Endothelial cell of umbilical vein (primary cell): ENCODE measurements at regions not wholly inside any gene's neighbourhood (a gene's known extent, or its start where the extent isn't known, plus 50 kb on each side); places are given as distances from the start of the nearest gene placed in this dataset.

Source experiments
- BruUV-seq: library from RNA; stranded (reverse); fragments of 400-500 nt; replicated peaks from 2 replicates; lab custom pipeline; 2021; lab: Mats Ljungman, UMichigan
- CTCF ChIA-PET: fragments of 300-600, 350-600 bp; sonication (Branson Sonifier 250); formaldehyde crosslinking; loops from one replicate; lab custom pipeline; 2021; ENCODE audit warnings: antibody characterized with exemption, inconsistent platforms; lab: Charles Lee
- POLR2A ChIA-PET: fragments of 300-600, 350-600 bp; sonication (Branson Sonifier 250); formaldehyde crosslinking; loops from one replicate; lab custom pipeline; 2021; ENCODE audit warnings: antibody characterized with exemption, inconsistent platforms; lab: Charles Lee
- DNase-seq: peaks from one replicate; pipeline ENCODE4 v3.0.0-alpha.2; 2011; ENCODE audit warnings: low read depth, low spot score
- FAIRE-seq: peaks from 2 replicates; lab custom pipeline; 2011; peaks lifted over from hg19 to GRCh38; lab: Jason Lieb, UNC
- H2AFZ ChIP-seq: 2 replicates; pipeline ENCODE4 v1.6.0; 2012; ENCODE audit warnings: low read depth, low read length, control low read depth, inconsistent platforms
- H3K27ac ChIP-seq: 2 replicates; pipeline ENCODE4 v1.5.1; 2011; ENCODE audit warnings: low read depth, mild to moderate bottlenecking, control low read depth, low read length, moderate library complexity; ENCODE audit not compliant: insufficient read depth
- H3K27me3 ChIP-seq, 2 experiments: 2 replicates each; pipeline versions ENCODE4 v1.6.0 to v1.6.1; 2011; ENCODE audit warnings: low read length in 2 of 2, mixed read lengths in 1 of 2; ENCODE audit not compliant: control insufficient read depth in 2 of 2, insufficient read depth in 2 of 2
- H3K36me3 ChIP-seq, 2 experiments: 2 replicates in 1 of 2; 3 replicates in 1 of 2; pipeline ENCODE4 v1.5.1; 2011; ENCODE audit warnings: low read length in 2 of 2, mild to moderate bottlenecking in 1 of 2, moderate library complexity in 1 of 2; ENCODE audit not compliant: control insufficient read depth in 2 of 2, insufficient read depth in 2 of 2; ENCODE audit errors: extremely low read depth in 1 of 2
- H3K4me1 ChIP-seq: 3 replicates; pipeline ENCODE4 v1.5.1; 2011; ENCODE audit warnings: mild to moderate bottlenecking, low read length; ENCODE audit not compliant: control insufficient read depth, insufficient read depth; ENCODE audit errors: extremely low read depth
- H3K4me2 ChIP-seq: 2 replicates; pipeline ENCODE4 v1.6.1; 2011; ENCODE audit warnings: low read length, control low read depth, mixed read lengths; ENCODE audit not compliant: insufficient read depth
- H3K4me3 ChIP-seq, 3 experiments: fragments of 200-600 bp in 1 of 3; sonication (generic), shearing (Covaris generic) in 1 of 3; replicated peaks in 1 of 3; 2 replicates each; pipeline ENCODE4 v1.5.1; 2011 to 2016; ENCODE audit warnings: control low read depth in 3 of 3, low read length in 3 of 3, mild to moderate bottlenecking in 2 of 3, inconsistent platforms in 1 of 3, low read depth in 1 of 3, moderate library complexity in 1 of 3; ENCODE audit not compliant: insufficient read depth in 1 of 3
- H3K79me2 ChIP-seq: 2 replicates; pipeline ENCODE4 v1.6.0; 2012; ENCODE audit warnings: low read length, inconsistent platforms; ENCODE audit not compliant: control insufficient read depth, insufficient read depth
- H3K9ac ChIP-seq: replicated peaks from 2 replicates; pipeline ENCODE3; 2011; ENCODE audit warnings: low read length, control low read depth; ENCODE audit not compliant: insufficient read depth; ENCODE audit errors: extremely low read depth
- H3K9me1 ChIP-seq: replicated peaks from 3 replicates; pipeline ENCODE4 v1.6.0; 2011; ENCODE audit warnings: mild to moderate bottlenecking, low read length; ENCODE audit not compliant: control insufficient read depth, insufficient read depth; ENCODE audit errors: extremely low read depth
- H3K9me3 ChIP-seq: replicated peaks from 2 replicates; pipeline ENCODE4 v1.5.1; 2012; ENCODE audit warnings: low read length, inconsistent platforms; ENCODE audit not compliant: control insufficient read depth, insufficient read depth
- H4K20me1 ChIP-seq: replicated peaks from 2 replicates; pipeline ENCODE3; 2011; ENCODE audit warnings: mild to moderate bottlenecking, low read length; ENCODE audit not compliant: control insufficient read depth, insufficient read depth; ENCODE audit errors: extremely low read depth
- CTCF ChIP-seq, 2 donors: IDR thresholded peaks; 1 replicate in 1 of 2; 2 replicates in 1 of 2; pipeline ENCODE4 v1.5.1; 2011; ENCODE audit warnings: low read length in 2 of 2, mild to moderate bottlenecking in 2 of 2, moderate library complexity in 2 of 2, control low read depth in 1 of 2, inconsistent platforms in 1 of 2, low read depth in 1 of 2; ENCODE audit not compliant: insufficient read depth in 1 of 2; ENCODE audit errors: extremely low read depth in 1 of 2
- EZH2 ChIP-seq: IDR thresholded peaks from 2 replicates; pipeline ENCODE4 v1.6.1; 2012; ENCODE audit warnings: borderline replicate concordance, low read depth, mild to moderate bottlenecking, moderate library complexity, low read length, inconsistent platforms; ENCODE audit not compliant: severe bottlenecking
- FOS ChIP-seq: IDR thresholded peaks from 2 replicates; pipeline ENCODE4 v1.6.1; 2011; ENCODE audit warnings: mild to moderate bottlenecking, low read length, moderate library complexity, borderline replicate concordance; ENCODE audit not compliant: insufficient read depth
- GATA2 ChIP-seq: IDR thresholded peaks from 2 replicates; pipeline ENCODE4 v1.7.0; 2011; ENCODE audit warnings: low read depth, mild to moderate bottlenecking, moderate library complexity, mixed read lengths, low read length; ENCODE audit not compliant: insufficient read length, insufficient read depth
- JUN ChIP-seq: IDR thresholded peaks from 2 replicates; pipeline ENCODE4 v1.6.1; 2011; ENCODE audit warnings: borderline replicate concordance, low read depth; ENCODE audit not compliant: insufficient read length, insufficient read depth
- MAX ChIP-seq: IDR thresholded peaks from 2 replicates; pipeline ENCODE4 v1.6.1; 2011; ENCODE audit not compliant: insufficient read depth, insufficient read length
- MYC ChIP-seq: IDR thresholded peaks from one replicate; pipeline ENCODE4 v1.6.1; 2011; ENCODE audit warnings: mild to moderate bottlenecking, low read depth, low read length
- POLR2A ChIP-seq: IDR thresholded peaks from 2 replicates; pipeline ENCODE4 v1.6.1; 2012; ENCODE audit warnings: low read depth, mild to moderate bottlenecking, control low read depth, low read length
- POLR2AphosphoS5 ChIP-seq: IDR thresholded peaks from 2 replicates; pipeline ENCODE4 v1.6.1; 2012; ENCODE audit warnings: low read depth, mild to moderate bottlenecking, control low read depth, low read length, moderate library complexity; ENCODE audit not compliant: insufficient read depth
- dilution Hi-C: fragments of 300-500 bp; cut with MboI; formaldehyde crosslinking; loops from one replicate; pipeline ENCODE4 v1.15.0; 2019; ENCODE audit warnings: low sequenced_read_pairs; ENCODE audit not compliant: extremely low pct_ligation_motif_present
- intact Hi-C: fragments of 100-400 bp; cut with micrococcal nuclease; formaldehyde crosslinking; loops from one replicate; pipeline ENCODE4 v1.10.0; 2022

GRCh38 chr9:86548220-86548619 is 194.0 kb upstream of the TUT7 start:
- no TSS peak for BruUV-seq
- no peaks in the 10 kb centered on the region for H3K36me3 ChIP-seq
- POLR2A ChIA-PET, result no interaction called here
- H3K9me3 ChIP-seq, result no peaks in the 10 kb centered on the region
- H3K79me2 ChIP-seq, result no peaks in the 10 kb centered on the region
- no peak overlapping the region for H3K4me3 ChIP-seq
- no peaks in the 10 kb centered on the region for H3K4me1 ChIP-seq
- no peak for TF ChIP-seq JUN
- no peak for TF ChIP-seq POLR2A
- TF ChIP-seq MYC, result no peak
- TF ChIP-seq POLR2AphosphoS5, result no peak
- no peak for TF ChIP-seq FOS
- TF ChIP-seq MAX, result no peak
- TF ChIP-seq EZH2, result no peak
- TF ChIP-seq GATA2, result no peak
- TF ChIP-seq CTCF (IDR thresholded peaks at IDR 0.05; ENCODE audit: extremely low read depth in 1 of 2, insufficient read depth in 1 of 2, low read depth in 1 of 2, low read length in 2 of 2), result no peak
- CTCF ChIA-PET, result no interaction called here
- H4K20me1 ChIP-seq, result no peaks in the 10 kb centered on the region
- H3K9me1 ChIP-seq, result no peaks in the 10 kb centered on the region
- no peak for FAIRE-seq
- intact Hi-C loops (no loop called here), dilution Hi-C loops (no loop called here)
- no peak overlapping the region for H3K27ac ChIP-seq
- no peak overlapping the region for H3K4me2 ChIP-seq
- H3K9ac ChIP-seq, result no peak overlapping the region
- H3K27me3 ChIP-seq, result no peaks in the 10 kb centered on the region
- no peak for DNase-seq
- H2AFZ ChIP-seq, result no peak overlapping the region
